ENCODE measurements at regions not wholly inside any gene's neighbourhood (a gene's known extent, or its start where the extent isn't known, plus 50 kb on each side); places are given as distances from the start of the nearest gene placed in this dataset.
"Not testable (repeated sequence)": the region's sequence is repeated elsewhere in the genome, so short reads cannot be mapped to it uniquely, and the experiment has no call there.

GRCh38 chr18:47690778-47691177 lies 239.7 kb downstream of the SMAD2 start:
- TF ChIP-seq CTCF, POLR2A (IDR thresholded peaks at IDR 0.05): not testable (repeated sequence)

All from right lobe of liver (tissue), 4 donors.